ENCODE measurements at regions not wholly inside any gene's neighbourhood (a gene's known extent, or its start where the extent isn't known, plus 50 kb on each side); places are given as distances from the start of the nearest gene placed in this dataset.

GRCh38 chr1:79885101-79885500 lies 878.6 kb upstream of the ADGRL4 start:
- H3K27ac ChIP-seq (ENCODE audit: low read length) = no peak overlapping the region
- H4K20me1 ChIP-seq (ENCODE audit: insufficient read depth, low read depth, low read length) = no peaks in the 10 kb centered on the region
- no peak overlapping the region for H3K4me3 ChIP-seq (ENCODE audit: low read length)
- peaks cover 20% of the 10 kb centered on the region for H3K9me3 ChIP-seq (ENCODE audit: low read length)
- H2AFZ ChIP-seq (ENCODE audit: low read length) = no peak overlapping the region
- H3K4me2 ChIP-seq (ENCODE audit: low read depth, low read length, poor library complexity, severe bottlenecking) = no peak overlapping the region
- no peak overlapping the region for H3K9ac ChIP-seq (ENCODE audit: low read length)
- H3K27me3 ChIP-seq (ENCODE audit: low read length) = no peaks in the 10 kb centered on the region
- DNase-seq = no peak
- no peaks in the 10 kb centered on the region for H3K9me2 ChIP-seq (replicated peaks; ENCODE audit: insufficient read depth, low read length)
- H3K79me2 ChIP-seq (ENCODE audit: low read length) = no peaks in the 10 kb centered on the region
- no peaks in the 10 kb centered on the region for H3K36me3 ChIP-seq (ENCODE audit: insufficient read depth, low read length)
- H3K4me1 ChIP-seq (ENCODE audit: low read length) = no peaks in the 10 kb centered on the region

- no peaks in the 10 kb centered on the region for H3K36me3 ChIP-seq (ENCODE audit: insufficient read depth, low read length)
- H3K4me2 ChIP-seq (ENCODE audit: low read depth, low read length, poor library complexity, severe bottlenecking) = no peak overlapping the region
- peaks cover 36% of the 10 kb centered on the region for H3K9me3 ChIP-seq (ENCODE audit: low read length)
- H2AFZ ChIP-seq (ENCODE audit: low read length) = no peak overlapping the region
- H3K79me2 ChIP-seq (ENCODE audit: low read length) = no peaks in the 10 kb centered on the region
- no peaks in the 10 kb centered on the region for H4K20me1 ChIP-seq (ENCODE audit: insufficient read depth, low read depth, low read length)
- H3K4me1 ChIP-seq (ENCODE audit: low read length) = no peaks in the 10 kb centered on the region
- H3K27ac ChIP-seq (ENCODE audit: low read length) = no peak overlapping the region
- no peak overlapping the region for H3K9ac ChIP-seq (ENCODE audit: low read length)
- no peak for DNase-seq
- no peak overlapping the region for H3K4me3 ChIP-seq (ENCODE audit: low read length)
- no peaks in the 10 kb centered on the region for H3K27me3 ChIP-seq (ENCODE audit: low read length)
- H3K9me2 ChIP-seq (replicated peaks; ENCODE audit: insufficient read depth, low read length) = no peaks in the 10 kb centered on the region
Measured at GRCh38 chr1:79877086-79877485, 870.6 kb upstream of the ADGRL4 start.

DNA sequence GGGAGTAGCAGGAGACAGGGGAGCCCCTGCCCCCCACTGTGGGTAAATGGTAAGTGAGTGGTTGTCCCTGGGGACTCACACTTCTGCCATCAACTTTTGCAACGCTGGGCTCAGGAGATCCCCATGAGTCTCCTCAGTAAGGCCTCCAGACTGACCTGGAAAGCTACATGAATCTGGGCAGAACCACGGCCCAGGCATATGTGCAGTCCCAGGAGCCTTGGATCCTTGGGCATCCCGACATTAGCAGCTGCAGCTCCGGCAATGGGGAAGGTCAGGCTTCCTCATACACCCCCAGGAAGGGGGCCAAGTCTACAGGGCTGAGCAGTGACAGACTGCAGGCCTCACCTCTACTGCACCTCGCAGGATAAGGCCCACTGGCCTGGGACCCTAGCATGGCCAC lies 868.7 kb upstream of the ADGRL4 start:
- H2AFZ ChIP-seq (ENCODE audit: low read length) = no peak overlapping the region
- H3K9ac ChIP-seq (ENCODE audit: low read length) = no peak overlapping the region

DNA sequence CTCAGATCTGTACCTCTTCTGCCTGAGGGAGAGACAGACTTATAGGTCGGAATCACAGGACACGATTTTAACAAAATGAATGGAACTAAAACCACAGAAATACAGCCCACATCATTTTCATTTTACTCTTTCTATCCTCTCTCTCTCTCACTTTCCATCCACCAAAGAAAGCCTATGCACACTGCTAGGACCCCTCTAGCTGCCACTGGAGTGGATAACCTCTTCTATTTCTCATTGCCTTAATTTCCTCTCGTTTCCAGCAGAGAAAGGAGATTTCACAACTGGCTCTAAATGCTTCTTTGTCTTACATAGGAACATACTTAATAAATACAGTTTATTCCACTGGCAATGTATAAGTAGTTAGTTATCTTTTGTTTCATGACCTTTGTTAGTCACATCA lies 867.8 kb upstream of the ADGRL4 start:
- no peak overlapping the region for H3K9ac ChIP-seq (ENCODE audit: low read length)
- H3K9me2 ChIP-seq (replicated peaks; ENCODE audit: insufficient read depth, low read length) = no peaks in the 10 kb centered on the region
- no peaks in the 10 kb centered on the region for H3K79me2 ChIP-seq (ENCODE audit: low read length)
- no peak overlapping the region for H3K27ac ChIP-seq (ENCODE audit: low read length)
- no peaks in the 10 kb centered on the region for H3K36me3 ChIP-seq (ENCODE audit: insufficient read depth, low read length)
- peaks cover 31% of the 10 kb centered on the region for H3K9me3 ChIP-seq (ENCODE audit: low read length)
- no peaks in the 10 kb centered on the region for H4K20me1 ChIP-seq (ENCODE audit: insufficient read depth, low read depth, low read length)
- H3K4me1 ChIP-seq (ENCODE audit: low read length) = no peaks in the 10 kb centered on the region
- no peak overlapping the region for H2AFZ ChIP-seq (ENCODE audit: low read length)
- no peak for DNase-seq
- no peaks in the 10 kb centered on the region for H3K27me3 ChIP-seq (ENCODE audit: low read length)
- no peak overlapping the region for H3K4me2 ChIP-seq (ENCODE audit: low read depth, low read length, poor library complexity, severe bottlenecking)
- H3K4me3 ChIP-seq (ENCODE audit: low read length) = no peak overlapping the region

More for the DNA sequence above, 868.7 kb upstream of the ADGRL4 start:
- Histone ChIP-seq H3K4me2 (ENCODE audit: low read depth, low read length, poor library complexity, severe bottlenecking) (no peak overlapping the region), H3K79me2 (ENCODE audit: low read length) (no peaks in the 10 kb centered on the region), H4K20me1 (ENCODE audit: insufficient read depth, low read depth, low read length) (no peaks in the 10 kb centered on the region), H3K4me3 (ENCODE audit: low read length) (no peak overlapping the region), H3K4me1 (ENCODE audit: low read length) (no peaks in the 10 kb centered on the region), H3K9me2 (replicated peaks; ENCODE audit: insufficient read depth, low read length) (no peaks in the 10 kb centered on the region), H3K27me3 (ENCODE audit: low read length) (no peaks in the 10 kb centered on the region), H3K27ac (ENCODE audit: low read length) (no peak overlapping the region), H3K36me3 (ENCODE audit: insufficient read depth, low read length) (no peaks in the 10 kb centered on the region), H3K9me3 (ENCODE audit: low read length) (peaks cover 36% of the 10 kb centered on the region)
- DNase-seq = no peak

- no peak overlapping the region for H2AFZ ChIP-seq (ENCODE audit: low read length)
- H4K20me1 ChIP-seq (ENCODE audit: insufficient read depth, low read depth, low read length) = no peaks in the 10 kb centered on the region
- no peaks in the 10 kb centered on the region for H3K9me2 ChIP-seq (replicated peaks; ENCODE audit: insufficient read depth, low read length)
- no peak overlapping the region for H3K27ac ChIP-seq (ENCODE audit: low read length)
- H3K79me2 ChIP-seq (ENCODE audit: low read length) = no peaks in the 10 kb centered on the region
- H3K9ac ChIP-seq (ENCODE audit: low read length) = no peak overlapping the region
- peaks cover 8% of the 10 kb centered on the region for H3K9me3 ChIP-seq (ENCODE audit: low read length)
- no peak for DNase-seq
- no peaks in the 10 kb centered on the region for H3K4me1 ChIP-seq (ENCODE audit: low read length)
- no peak overlapping the region for H3K4me3 ChIP-seq (ENCODE audit: low read length)
- no peaks in the 10 kb centered on the region for H3K27me3 ChIP-seq (ENCODE audit: low read length)
- no peak overlapping the region for H3K4me2 ChIP-seq (ENCODE audit: low read depth, low read length, poor library complexity, severe bottlenecking)
- H3K36me3 ChIP-seq (ENCODE audit: insufficient read depth, low read length) = no peaks in the 10 kb centered on the region
Measured at GRCh38 chr1:79859212-79859948, 852.9 kb upstream of the ADGRL4 start.

DNA sequence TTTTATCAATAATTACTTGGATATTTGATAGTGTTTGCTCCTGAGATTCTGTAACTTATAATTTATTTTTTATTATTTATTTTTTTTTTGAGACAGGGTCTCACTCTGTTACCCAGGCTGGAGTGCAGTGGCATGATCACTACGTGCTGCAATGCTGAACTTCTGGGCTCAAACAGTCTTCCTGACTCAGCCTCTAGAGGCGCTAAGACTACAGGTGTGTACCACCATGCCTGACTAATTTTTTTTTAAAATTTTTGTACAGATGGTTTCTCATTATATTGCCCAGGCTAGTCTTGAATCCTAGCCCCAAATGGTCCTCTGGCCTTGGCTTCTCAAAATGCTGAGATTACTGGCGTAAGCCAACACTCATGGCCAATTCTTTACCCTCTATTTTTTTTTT lies 845.5 kb upstream of the ADGRL4 start:
- H3K9me2 ChIP-seq (replicated peaks; ENCODE audit: insufficient read depth, low read length) = no peaks in the 10 kb centered on the region
- H4K20me1 ChIP-seq (ENCODE audit: insufficient read depth, low read depth, low read length) = no peaks in the 10 kb centered on the region
- no peak overlapping the region for H2AFZ ChIP-seq (ENCODE audit: low read length)
- peaks cover 17% of the 10 kb centered on the region for H3K9me3 ChIP-seq (ENCODE audit: low read length)
- H3K4me2 ChIP-seq (ENCODE audit: low read depth, low read length, poor library complexity, severe bottlenecking) = no peak overlapping the region
- no peaks in the 10 kb centered on the region for H3K36me3 ChIP-seq (ENCODE audit: insufficient read depth, low read length)
- no peak overlapping the region for H3K27ac ChIP-seq (ENCODE audit: low read length)
- H3K27me3 ChIP-seq (ENCODE audit: low read length) = no peaks in the 10 kb centered on the region
- DNase-seq = no peak
- no peak overlapping the region for H3K4me3 ChIP-seq (ENCODE audit: low read length)
- H3K9ac ChIP-seq (ENCODE audit: low read length) = no peak overlapping the region
- no peaks in the 10 kb centered on the region for H3K79me2 ChIP-seq (ENCODE audit: low read length)
- no peaks in the 10 kb centered on the region for H3K4me1 ChIP-seq (ENCODE audit: low read length)

- no peaks in the 10 kb centered on the region for H3K79me2 ChIP-seq (ENCODE audit: low read length)
- H3K27ac ChIP-seq (ENCODE audit: low read length) = no peak overlapping the region
- DNase-seq = no peak
Measured at GRCh38 chr1:79849388-79849787, 842.9 kb upstream of the ADGRL4 start.

DNA sequence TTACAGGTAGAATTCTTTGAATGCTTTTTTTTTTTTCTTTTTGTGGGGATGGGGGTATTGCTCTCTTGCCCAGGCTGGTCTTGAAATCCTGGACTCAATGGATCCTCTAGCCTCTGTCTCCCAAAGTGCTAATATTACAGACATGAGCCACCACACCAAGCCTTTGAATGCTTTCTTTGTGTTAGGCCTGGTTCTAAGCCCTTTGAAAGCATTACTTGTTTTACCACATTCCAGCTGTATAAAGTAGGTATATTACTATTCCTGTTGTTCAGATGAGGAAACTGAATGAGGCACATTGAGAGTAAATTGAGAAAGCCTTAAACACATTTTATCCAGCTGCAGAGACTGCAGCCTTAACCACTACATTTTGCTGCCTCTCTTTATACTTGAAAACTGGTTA lies 841.8 kb upstream of the ADGRL4 start:
- DNase-seq = no peak
- Histone ChIP-seq H3K36me3 (ENCODE audit: insufficient read depth, low read length) (no peaks in the 10 kb centered on the region), H4K20me1 (ENCODE audit: insufficient read depth, low read depth, low read length) (no peaks in the 10 kb centered on the region), H2AFZ (ENCODE audit: low read length) (no peak overlapping the region), H3K27me3 (ENCODE audit: low read length) (no peaks in the 10 kb centered on the region), H3K79me2 (ENCODE audit: low read length) (no peaks in the 10 kb centered on the region), H3K9me2 (replicated peaks; ENCODE audit: insufficient read depth, low read length) (no peaks in the 10 kb centered on the region), H3K9me3 (ENCODE audit: low read length) (peaks cover 18% of the 10 kb centered on the region), H3K4me1 (ENCODE audit: low read length) (no peaks in the 10 kb centered on the region), H3K27ac (ENCODE audit: low read length) (no peak overlapping the region), H3K4me2 (ENCODE audit: low read depth, low read length, poor library complexity, severe bottlenecking) (no peak overlapping the region), H3K4me3 (ENCODE audit: low read length) (no peak overlapping the region), H3K9ac (ENCODE audit: low read length) (no peak overlapping the region)

More at GRCh38 chr1:79849388-79849787, 842.9 kb upstream of the ADGRL4 start:
- Histone ChIP-seq H3K36me3 (ENCODE audit: insufficient read depth, low read length) (no peaks in the 10 kb centered on the region), H4K20me1 (ENCODE audit: insufficient read depth, low read depth, low read length) (no peaks in the 10 kb centered on the region), H3K9me2 (replicated peaks; ENCODE audit: insufficient read depth, low read length) (no peaks in the 10 kb centered on the region), H3K4me1 (ENCODE audit: low read length) (no peaks in the 10 kb centered on the region), H2AFZ (ENCODE audit: low read length) (no peak overlapping the region), H3K9me3 (ENCODE audit: low read length) (peaks cover 12% of the 10 kb centered on the region), H3K9ac (ENCODE audit: low read length) (no peak overlapping the region), H3K27me3 (ENCODE audit: low read length) (no peaks in the 10 kb centered on the region), H3K4me3 (ENCODE audit: low read length) (no peak overlapping the region), H3K4me2 (ENCODE audit: low read depth, low read length, poor library complexity, severe bottlenecking) (no peak overlapping the region)
